Suprapubic skin (tissue), 4 donors: ENCODE measurements at regions not wholly inside any gene's neighbourhood (a gene's known extent, or its start where the extent isn't known, plus 50 kb on each side); places are given as distances from the start of the nearest gene placed in this dataset.

Source experiments
- DNase-seq, 2 donors: peaks; one replicate each; pipeline ENCODE4 v3.0.0-alpha.2; 2019; ENCODE audit warnings: low spot score in 2 of 2
- H3K27ac ChIP-seq: fragments of 200-600 bp; sonication (generic); one replicate; pipeline ENCODE4 v1.5.1; 2019
- H3K27me3 ChIP-seq: fragments of 200-600 bp; sonication (generic); one replicate; pipeline ENCODE4 v1.5.1; 2019
- H3K36me3 ChIP-seq: fragments of 200-600 bp; sonication (generic); one replicate; pipeline ENCODE4 v1.5.1; 2019
- H3K4me1 ChIP-seq: fragments of 200-600 bp; sonication (generic); one replicate; pipeline ENCODE4 v1.5.1; 2019
- H3K4me3 ChIP-seq: fragments of 200-600 bp; sonication (generic); one replicate; pipeline ENCODE4 v1.5.1; 2019; ENCODE audit warnings: mild to moderate bottlenecking
- H3K9me3 ChIP-seq: fragments of 200-600 bp; sonication (generic); one replicate; pipeline ENCODE4 v1.5.1; 2019
- EP300 ChIP-seq: sonication (generic); formaldehyde crosslinking; IDR thresholded peaks from one replicate; pipeline ENCODE4 v1.6.1; 2017; ENCODE audit warnings: antibody characterized with exemption
- POLR2A ChIP-seq, 2 donors: fragments of 450-650 bp; IDR thresholded peaks; one replicate each; pipeline ENCODE4 v1.6.1; 2017; ENCODE audit warnings: antibody characterized with exemption in 2 of 2, mild to moderate bottlenecking in 2 of 2, moderate library complexity in 2 of 2
- POLR2AphosphoS5 ChIP-seq, 3 donors: sonication (generic); formaldehyde crosslinking; IDR thresholded peaks; one replicate each; pipeline ENCODE4 v1.6.1; 2017; ENCODE audit warnings: antibody characterized with exemption in 3 of 3
- WGBS: methylation state at CpG from one replicate; pipeline ENCODE4 v1.1.5; 2018; 5-methylcytosine and 5-hydroxymethylcytosine counted together
- TF ChIP-seq, protein P1 (sequence below), 2 donors: fragments of 200-600 bp in 1 of 2; fragments of 450-650 bp in 1 of 2; sonication (generic) in 1 of 2; IDR thresholded peaks; one replicate each; pipeline ENCODE4 v1.5.1; 2016 to 2019; ENCODE audit warnings: antibody characterized with exemption in 2 of 2, mild to moderate bottlenecking in 1 of 2, moderate library complexity in 1 of 2

DNA sequence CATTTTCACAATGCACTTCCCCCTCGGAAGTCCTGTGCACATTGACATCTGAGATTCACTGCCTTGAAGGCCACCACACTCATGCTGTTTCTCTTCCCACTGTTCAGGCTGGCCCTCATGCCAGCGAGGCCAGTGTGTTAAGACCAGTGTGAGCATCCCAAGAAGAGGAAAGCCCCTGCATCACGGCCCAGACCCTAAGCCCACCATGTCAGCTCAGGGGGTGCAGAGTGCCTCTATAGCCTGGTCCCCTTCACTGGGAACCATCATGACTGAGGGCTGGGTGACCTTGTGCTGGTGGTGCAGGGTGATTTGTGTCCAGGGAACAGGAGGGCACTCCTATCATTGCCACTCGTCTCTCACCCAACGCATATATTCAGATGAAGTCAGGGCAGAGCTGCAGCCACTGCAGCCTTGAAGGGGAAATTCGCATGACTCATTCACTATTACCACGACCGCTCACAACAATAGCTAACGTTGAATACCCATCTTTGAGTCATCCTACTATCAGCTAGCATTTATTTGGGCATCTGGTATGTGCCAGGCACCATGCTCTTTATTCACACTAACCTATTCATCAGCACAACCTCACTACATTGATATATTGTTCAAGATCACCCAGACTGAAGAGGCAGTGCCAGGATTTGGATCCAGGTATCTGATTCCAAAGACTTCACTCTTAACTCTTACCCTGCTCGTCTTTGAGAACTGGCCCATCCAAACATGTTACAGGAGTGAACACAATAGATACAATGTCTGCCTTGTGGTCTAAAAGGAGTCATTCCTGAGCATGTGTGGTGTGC, 58.8 kb upstream of the SLC6A11 start:
- WGBS = 37% methylated on average over 8 of the region's 10 CpGs
- peak in 1 of 2 donors; percentile 54 for DNase-seq
- no peak overlapping the region for H3K4me3 ChIP-seq
- H3K9me3 ChIP-seq = no peaks in the 10 kb centered on the region
- H3K4me1 ChIP-seq = no peaks in the 10 kb centered on the region
- no peak overlapping the region for H3K27ac ChIP-seq
- H3K27me3 ChIP-seq = peaks cover 44% of the 10 kb centered on the region
- no peaks in the 10 kb centered on the region for H3K36me3 ChIP-seq
- TF ChIP-seq, protein P1, sequence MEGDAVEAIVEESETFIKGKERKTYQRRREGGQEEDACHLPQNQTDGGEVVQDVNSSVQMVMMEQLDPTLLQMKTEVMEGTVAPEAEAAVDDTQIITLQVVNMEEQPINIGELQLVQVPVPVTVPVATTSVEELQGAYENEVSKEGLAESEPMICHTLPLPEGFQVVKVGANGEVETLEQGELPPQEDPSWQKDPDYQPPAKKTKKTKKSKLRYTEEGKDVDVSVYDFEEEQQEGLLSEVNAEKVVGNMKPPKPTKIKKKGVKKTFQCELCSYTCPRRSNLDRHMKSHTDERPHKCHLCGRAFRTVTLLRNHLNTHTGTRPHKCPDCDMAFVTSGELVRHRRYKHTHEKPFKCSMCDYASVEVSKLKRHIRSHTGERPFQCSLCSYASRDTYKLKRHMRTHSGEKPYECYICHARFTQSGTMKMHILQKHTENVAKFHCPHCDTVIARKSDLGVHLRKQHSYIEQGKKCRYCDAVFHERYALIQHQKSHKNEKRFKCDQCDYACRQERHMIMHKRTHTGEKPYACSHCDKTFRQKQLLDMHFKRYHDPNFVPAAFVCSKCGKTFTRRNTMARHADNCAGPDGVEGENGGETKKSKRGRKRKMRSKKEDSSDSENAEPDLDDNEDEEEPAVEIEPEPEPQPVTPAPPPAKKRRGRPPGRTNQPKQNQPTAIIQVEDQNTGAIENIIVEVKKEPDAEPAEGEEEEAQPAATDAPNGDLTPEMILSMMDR (IDR thresholded peaks at IDR 0.05) = no peak
- TF ChIP-seq EP300 = no peak
- TF ChIP-seq POLR2AphosphoS5 (IDR thresholded peaks at IDR 0.05) = no peak
- no peak for TF ChIP-seq POLR2A (IDR thresholded peaks at IDR 0.05)

DNA sequence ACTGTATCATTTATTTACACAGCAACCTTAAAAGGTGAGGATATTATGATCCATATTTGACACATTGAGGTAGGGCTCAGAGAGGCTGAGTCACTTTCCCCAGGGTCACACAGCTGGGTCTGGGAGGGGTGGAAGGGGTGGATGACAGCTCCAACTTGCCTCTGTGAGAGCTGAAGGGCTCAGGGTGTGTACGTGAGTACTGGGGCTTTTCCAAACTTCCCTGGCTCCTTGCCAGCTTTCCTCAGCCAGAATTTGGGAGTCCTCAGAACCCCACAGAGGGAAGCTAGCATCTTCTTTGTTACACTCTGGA, 58.3 kb upstream of the SLC6A11 start:
- TF ChIP-seq, protein P1 (IDR thresholded peaks at IDR 0.05) = no peak
- TF ChIP-seq POLR2AphosphoS5 (IDR thresholded peaks at IDR 0.05) = no peak
- TF ChIP-seq EP300 = no peak
- TF ChIP-seq POLR2A (IDR thresholded peaks at IDR 0.05) = no peak
- Histone ChIP-seq H3K4me1 (no peaks in the 10 kb centered on the region), H3K4me3 (no peak overlapping the region), H3K27ac (no peak overlapping the region), H3K9me3 (no peaks in the 10 kb centered on the region), H3K36me3 (no peaks in the 10 kb centered on the region), H3K27me3 (peaks cover 44% of the 10 kb centered on the region)
- 0% methylated on average over 1 of the region's 1 CpG for WGBS
- DNase-seq = no peak

DNA sequence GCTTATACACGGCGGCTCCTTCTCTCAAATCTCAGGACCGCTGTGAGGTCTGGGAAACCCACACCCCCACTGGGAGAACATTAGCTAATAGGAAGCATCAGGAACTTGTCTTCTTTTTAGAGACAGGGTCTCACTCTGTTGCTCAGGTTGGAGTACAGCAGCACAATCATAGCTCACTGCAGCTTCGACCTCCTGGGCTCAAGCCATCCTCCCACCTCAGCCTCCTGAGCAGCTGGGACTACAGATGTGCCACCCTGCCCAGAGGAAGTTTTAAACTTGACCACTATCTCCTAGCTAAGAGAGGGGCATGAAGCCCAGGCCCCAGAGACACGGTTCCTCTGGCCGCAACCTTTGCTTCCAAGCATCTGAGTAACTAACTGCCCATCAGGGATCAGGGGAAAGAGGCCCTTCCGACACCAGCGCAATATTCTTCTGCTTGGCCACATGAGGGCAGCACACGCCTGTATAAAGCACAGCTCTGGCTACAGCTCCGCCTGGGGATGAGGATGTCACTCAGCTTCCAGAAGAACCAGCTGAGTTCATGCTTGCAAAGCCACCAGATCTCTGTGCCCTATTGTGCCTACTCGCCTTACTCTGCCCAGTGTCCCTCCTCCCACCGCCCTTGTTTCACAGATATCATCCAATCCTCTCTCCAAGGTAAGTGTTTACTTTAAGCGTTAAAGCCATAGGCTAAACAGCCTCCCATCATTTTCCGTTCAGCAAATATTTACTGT, 57.6 kb upstream of the SLC6A11 start:
- 31% methylated on average over 13 of the region's 14 CpGs for WGBS

DNA sequence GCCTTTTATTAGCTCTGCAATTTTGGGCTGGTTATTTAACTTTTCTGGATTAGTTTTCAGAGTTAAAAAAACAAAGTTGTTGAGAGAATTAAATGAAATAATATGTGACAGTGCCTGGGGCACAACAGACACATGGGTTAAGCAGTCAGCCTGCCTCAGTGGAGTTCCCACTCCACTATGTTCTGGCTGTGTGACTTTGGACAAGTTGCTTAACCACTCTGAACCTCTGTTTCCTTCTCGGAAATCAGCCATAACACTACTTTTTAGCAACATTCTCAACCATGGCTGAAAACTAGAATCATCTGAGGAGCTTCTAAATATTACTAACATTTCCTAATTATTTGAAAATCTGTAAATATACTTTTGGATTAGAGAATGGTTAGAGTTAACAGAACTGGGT, 56.5 kb upstream of the SLC6A11 start:
- DNase-seq = no peak
- H3K4me3 ChIP-seq = no peak overlapping the region
- TF ChIP-seq POLR2A (IDR thresholded peaks at IDR 0.05) (no peak), EP300 (no peak), POLR2AphosphoS5 (IDR thresholded peaks at IDR 0.05) (no peak)
- TF ChIP-seq, protein P1 (IDR thresholded peaks at IDR 0.05) = no peak
- no peaks in the 10 kb centered on the region for H3K36me3 ChIP-seq
- H3K27ac ChIP-seq = no peak overlapping the region
- no peaks in the 10 kb centered on the region for H3K9me3 ChIP-seq
- no peaks in the 10 kb centered on the region for H3K4me1 ChIP-seq
- peaks cover 52% of the 10 kb centered on the region for H3K27me3 ChIP-seq
- 72% methylated on average over 1 of the region's 1 CpG for WGBS

More for the DNA sequence above, 57.6 kb upstream of the SLC6A11 start:
- TF ChIP-seq POLR2AphosphoS5 (IDR thresholded peaks at IDR 0.05) = no peak
- TF ChIP-seq, protein P1 (IDR thresholded peaks at IDR 0.05) = peak; percentile 38 to 62
- TF ChIP-seq EP300 = no peak
- TF ChIP-seq POLR2A (IDR thresholded peaks at IDR 0.05) = no peak
- Histone ChIP-seq H3K27ac (no peak overlapping the region), H3K4me1 (no peaks in the 10 kb centered on the region), H3K4me3 (no peak overlapping the region), H3K36me3 (no peaks in the 10 kb centered on the region), H3K27me3 (peaks cover 45% of the 10 kb centered on the region), H3K9me3 (no peaks in the 10 kb centered on the region)
- no peak for DNase-seq

DNA sequence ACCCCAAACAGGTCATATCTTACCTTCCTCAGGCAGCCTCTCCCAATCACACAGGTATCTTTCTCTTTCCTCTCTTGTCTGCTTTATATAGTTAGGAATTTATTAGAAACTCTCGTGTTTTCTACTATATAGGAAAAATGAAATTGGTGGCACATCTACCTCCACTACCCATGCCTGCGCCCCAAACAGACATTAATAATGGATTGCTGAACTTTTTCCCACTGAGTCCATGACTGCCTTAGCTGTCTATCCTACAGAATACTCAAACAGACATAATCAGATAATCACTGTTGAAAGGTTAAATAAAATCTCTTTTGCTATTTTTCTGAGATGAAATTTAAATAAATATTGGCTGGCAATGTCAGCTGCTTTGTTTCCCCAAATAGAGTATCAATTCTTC, 55.8 kb upstream of the SLC6A11 start:
- no peaks in the 10 kb centered on the region for H3K9me3 ChIP-seq
- no peaks in the 10 kb centered on the region for H3K4me1 ChIP-seq
- DNase-seq = no peak
- TF ChIP-seq, protein P1 (IDR thresholded peaks at IDR 0.05) = no peak
- TF ChIP-seq POLR2AphosphoS5 (IDR thresholded peaks at IDR 0.05) (no peak), EP300 (no peak), POLR2A (IDR thresholded peaks at IDR 0.05) (no peak)
- H3K36me3 ChIP-seq = no peaks in the 10 kb centered on the region
- no peak overlapping the region for H3K27ac ChIP-seq
- H3K4me3 ChIP-seq = no peak overlapping the region
- WGBS = 83% methylated on average over 2 of the region's 2 CpGs
- peaks cover 45% of the 10 kb centered on the region for H3K27me3 ChIP-seq
